ENCODE measurements at regions not wholly inside any gene's neighbourhood (a gene's known extent, or its start where the extent isn't known, plus 50 kb on each side); places are given as distances from the start of the nearest gene placed in this dataset.
"Not testable (repeated sequence)": the region's sequence is repeated elsewhere in the genome, so short reads cannot be mapped to it uniquely, and the experiment has no call there.

DNA sequence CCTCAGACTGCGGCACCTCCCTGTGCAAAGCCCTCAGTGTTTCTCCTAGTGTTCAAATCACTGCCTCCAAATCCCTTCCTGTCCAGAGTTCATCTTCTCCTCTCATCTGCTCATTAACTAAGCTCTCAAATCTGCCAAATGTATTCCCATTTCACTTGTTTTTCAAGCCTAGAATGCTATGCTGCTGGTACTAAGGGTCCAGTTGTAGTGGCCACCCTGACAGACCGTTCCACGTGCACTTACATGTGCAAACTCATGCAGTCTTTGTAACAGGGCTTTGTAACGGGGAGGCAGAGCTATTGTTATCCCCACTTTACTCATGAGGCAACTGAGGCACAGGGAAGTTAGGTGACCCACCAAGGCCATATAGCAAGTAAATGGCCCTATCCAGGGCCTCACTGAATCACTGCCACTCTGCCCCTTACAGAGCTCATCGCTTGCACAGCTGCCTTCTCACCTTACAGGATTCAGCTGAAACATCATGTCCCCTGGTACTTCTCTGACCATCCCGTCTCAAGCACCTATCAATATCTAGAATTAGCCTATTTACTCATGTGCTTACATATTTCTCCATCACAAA lies 153.0 kb upstream of the PDE1C start:
- DNase-seq (ENCODE audit: low read depth), result no peak

DNA sequence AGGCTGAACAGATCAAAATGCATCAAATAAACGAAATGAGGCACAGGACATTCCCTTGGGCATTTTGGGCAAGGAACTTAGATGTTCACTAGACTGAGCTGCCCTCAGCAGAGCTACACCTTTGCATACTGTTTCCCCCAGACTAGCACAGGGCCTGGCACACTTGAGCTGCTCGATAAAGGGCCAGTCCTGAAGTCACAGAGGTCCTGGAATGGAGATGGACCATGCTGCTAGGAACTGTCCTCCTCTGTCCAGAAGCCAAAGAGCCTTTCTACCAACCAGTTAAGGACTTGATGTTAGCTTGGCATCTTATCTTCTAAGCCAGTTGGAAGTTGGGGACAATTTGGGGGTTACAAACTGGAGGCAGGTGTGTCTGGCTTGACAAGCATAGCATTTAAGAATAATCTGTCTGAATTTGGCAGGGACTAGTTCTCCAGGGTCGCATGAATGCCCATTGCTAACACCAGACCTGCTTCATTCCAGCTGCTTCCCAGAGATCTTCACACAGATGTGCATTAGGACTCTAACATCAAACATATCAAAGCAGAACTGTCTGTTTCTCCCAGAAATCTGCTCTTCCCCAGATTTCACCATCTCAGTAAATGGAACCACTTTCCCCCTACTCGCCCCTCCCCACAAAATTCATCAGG lies 152.2 kb upstream of the PDE1C start:
- no peak for DNase-seq (ENCODE audit: low read depth)

DNA sequence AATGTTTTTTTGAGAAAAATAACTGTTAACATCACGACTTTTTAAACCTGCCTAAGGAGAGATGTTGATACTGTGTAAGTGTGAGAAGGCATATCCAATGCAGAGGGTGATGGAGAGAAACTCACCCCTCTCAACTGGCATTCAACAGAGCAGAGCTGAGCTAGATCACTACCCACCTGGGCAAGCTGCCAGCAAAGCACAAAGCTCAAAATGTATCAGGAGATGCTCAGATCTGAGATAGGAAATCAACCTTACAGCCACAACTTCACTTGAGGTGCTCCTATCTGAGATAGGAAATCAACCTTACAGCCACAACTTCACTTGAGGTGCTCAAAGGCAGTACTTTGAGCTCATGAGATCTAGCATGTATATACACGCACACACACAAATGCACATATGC lies 151.5 kb upstream of the PDE1C start:
- no peak for DNase-seq (ENCODE audit: low read depth)

DNA sequence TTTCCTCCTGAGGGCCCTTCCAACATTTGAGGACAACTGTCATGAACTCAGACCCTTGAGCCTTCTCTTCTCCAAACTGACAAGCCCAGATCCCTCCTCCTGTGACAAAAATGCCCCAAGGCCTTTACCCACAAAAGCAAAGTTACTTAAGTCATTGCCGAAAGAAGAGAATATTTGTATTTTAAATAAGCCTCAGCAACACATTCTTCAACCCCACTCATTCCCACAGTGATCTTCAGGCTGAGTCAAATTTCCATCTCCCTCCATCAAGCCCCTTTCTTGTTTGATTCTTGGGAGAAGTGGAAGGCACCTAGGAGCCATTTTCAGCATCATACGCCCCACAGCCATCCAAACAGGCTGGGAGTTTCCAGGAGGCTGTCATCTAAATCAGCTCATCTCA lies 150.8 kb upstream of the PDE1C start:
- no peak for DNase-seq (ENCODE audit: low read depth)

DNA sequence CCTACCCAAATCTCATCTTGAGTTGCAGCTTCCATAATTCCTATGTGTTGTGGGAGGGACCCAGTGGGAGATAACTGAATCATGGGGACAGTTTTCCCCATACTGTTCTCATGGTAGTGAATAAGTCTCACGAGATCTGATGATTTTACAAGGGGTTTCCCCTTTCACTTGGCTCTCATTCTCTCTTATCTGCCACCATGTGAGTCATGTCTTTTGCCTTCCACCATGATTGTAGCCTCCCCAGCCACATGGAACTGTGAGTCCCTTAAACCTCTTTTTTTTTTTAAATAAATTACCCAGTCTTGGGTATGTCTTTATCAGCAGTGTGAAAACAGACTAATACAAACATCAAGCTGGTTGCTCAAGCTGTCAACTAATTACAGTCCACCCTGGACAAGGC lies 149.6 kb upstream of the PDE1C start:
- DNase-seq (ENCODE audit: low read depth), result not testable (repeated sequence)

DNA sequence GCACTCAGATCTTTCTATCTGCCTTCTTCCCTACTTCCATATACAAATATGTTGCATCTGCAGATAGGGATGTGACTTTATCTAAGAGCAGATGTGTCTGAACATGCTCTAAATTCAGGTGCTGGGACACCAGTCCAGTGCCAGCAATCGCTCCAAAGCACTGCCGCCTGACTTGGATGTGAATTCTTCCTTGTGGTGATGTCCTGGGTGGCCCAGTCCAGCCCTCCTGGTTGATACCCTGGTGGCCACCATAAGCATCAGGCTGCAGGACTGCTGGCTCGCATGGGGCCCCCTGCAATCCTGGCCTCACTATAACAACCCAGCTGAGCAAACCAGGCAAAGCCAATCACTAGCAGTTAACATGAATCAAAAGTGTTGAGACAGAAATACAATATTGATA lies 149.2 kb upstream of the PDE1C start:
- DNase-seq (ENCODE audit: low read depth), result no peak

DNA sequence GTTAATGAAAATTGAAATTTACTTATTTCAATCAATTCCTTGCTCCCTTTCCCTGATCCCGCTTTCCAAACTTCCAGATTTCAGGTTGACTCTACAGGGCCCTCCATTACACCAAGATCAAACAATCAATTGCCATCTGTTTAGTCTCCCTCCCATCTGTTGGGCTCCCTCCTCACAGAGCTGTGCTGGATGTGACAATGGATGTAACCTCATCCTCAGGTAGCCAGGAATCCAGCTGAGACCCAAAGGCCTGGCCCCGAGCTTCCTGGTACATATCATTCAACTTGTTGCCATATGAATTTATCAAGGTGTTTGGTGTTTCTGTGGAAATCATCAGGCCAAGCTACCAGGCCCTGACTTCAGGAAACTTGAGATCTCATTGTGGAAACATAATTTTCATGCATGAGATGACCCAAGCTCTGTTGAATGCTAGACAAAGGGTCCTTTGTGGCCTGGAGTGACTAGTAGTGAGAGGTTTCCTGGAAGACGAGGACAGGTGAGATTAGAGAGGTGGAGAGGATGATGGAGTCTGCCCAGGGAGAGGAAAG lies 148.6 kb upstream of the PDE1C start:
- no peak for DNase-seq (ENCODE audit: low read depth)

DNA sequence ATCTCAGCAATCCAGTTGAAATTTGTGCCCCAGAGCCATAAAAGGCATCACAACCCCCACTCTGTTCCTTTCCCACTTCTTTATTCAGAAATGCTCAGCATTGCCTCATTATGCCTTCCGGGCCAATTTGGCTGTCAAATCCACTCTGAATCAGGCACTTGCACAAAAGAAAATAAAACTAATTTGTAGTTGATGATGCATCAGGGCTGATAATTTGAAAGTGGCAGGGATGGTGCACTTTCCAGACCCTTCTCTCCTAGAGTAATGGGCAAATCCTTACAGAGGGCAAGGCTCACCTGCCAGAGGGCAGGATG lies 147.9 kb upstream of the PDE1C start:
- DNase-seq (ENCODE audit: low read depth), result no peak

DNA sequence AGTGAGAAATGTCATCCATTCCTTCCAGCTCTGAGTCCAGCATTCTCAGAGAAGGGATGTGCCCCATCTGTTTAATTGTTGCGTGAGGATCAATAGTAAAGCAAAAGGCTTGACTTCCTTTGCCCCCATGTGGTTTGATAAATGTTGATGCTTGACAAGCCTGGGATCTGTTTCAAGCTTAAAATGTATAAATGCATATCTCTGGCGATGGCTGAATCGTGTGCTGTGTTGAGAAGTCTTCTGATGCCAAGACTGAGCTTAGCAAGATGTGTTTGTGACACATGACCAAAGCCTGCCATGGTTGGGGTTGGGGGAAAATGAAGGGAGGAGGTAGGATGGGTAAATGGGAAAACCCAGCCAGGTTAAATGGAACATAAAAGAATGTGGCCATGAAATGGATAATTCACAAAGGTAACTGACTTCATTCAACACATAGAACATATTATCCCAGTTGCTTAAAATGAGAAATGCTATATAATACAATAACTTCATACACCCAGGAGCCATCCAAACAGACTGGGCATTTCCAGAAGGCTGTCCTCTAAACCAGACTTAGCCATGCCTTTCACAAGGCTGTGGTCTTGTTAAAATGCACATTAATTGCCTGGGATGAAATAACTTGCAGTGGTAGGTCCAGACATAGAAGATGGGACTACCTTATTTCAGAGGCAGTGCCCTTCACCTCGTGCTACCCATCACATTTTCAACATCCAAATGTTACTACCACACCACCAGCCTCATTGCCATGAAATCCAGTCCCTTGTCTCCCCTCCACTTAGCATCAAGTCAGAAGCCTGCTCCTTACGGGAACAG lies 147.3 kb upstream of the PDE1C start:
- no peak for DNase-seq (ENCODE audit: low read depth)

DNA sequence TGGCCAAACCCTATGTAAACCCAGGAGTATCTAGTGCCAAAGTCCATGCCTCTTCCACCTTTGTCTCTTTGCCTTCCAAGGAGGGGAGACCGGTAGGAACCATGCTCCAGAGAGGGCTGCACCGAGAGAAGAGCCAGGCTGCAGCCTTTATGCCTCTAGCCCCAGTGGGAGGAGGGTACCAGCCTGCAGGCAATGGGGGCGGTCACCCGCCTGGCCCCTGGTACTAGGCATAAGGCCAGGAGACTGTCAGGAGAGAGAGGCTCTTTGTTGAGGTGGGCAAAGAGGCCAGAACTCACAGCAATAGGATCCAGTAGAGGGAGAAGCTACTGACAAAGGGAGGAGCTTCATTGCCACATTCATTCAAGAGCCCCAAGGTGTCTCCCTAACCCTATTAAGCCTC lies 146.6 kb upstream of the PDE1C start:
- no peak for DNase-seq (ENCODE audit: low read depth)

DNA sequence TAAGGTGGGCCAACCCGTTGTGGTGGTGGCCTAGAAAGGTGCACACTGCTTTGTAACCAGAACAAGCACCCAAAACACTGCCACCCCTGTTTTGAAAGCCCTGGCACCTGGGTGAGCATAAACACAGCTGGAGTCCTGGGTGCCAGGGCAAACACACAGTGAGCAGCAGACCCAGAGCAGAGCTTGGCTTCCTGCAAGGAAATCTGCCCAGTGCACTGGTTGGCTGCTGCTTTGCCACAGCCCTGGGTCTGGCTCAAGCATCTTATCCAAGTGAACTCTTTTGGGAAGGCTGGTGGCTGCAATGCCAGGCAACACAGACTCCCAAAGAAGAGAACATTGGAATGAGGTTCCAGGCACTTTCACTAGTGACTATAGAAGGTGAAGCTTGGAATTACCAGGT lies 145.5 kb upstream of the PDE1C start:
- no peak for DNase-seq (ENCODE audit: low read depth)

DNA sequence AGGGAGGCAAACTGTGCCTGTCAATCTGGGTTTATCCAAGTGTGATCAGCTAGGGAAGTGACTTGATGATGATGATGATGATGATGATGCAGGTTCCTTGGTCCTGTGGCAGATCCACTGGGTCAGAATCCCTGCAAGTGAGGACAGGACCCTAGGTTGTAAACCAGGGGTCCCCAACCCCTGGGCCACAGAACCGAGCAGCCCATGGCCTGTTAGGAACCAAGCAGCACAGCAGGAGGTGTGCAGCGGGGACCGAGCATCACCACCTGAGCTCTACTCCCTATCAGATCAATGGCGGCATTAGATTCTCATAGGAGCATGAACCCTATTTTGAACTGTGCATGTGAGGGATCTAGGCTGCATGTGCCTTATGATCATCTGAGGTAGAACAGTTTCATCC lies 144.7 kb upstream of the PDE1C start:
- DNase-seq (ENCODE audit: low read depth), result no peak

DNA sequence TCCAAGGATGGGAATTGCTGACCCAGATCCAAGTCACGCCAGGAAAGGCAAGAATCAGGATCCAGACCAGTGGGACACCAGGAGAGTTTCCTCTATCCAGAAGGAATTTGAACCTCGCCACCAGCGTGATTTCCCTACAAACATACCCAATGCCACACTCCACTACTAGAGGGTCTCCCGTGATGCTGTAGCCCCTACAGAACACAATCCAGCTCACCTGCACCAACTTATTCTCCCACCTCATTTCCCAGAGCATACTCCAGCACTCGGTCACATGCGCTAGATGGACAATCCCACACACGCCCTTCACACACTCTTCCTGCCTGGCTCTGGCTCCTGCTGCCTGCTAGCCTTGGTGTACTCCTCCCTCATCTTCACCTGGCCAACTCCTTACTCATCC lies 142.1 kb upstream of the PDE1C start:
- no peak for DNase-seq (ENCODE audit: low read depth)

DNA sequence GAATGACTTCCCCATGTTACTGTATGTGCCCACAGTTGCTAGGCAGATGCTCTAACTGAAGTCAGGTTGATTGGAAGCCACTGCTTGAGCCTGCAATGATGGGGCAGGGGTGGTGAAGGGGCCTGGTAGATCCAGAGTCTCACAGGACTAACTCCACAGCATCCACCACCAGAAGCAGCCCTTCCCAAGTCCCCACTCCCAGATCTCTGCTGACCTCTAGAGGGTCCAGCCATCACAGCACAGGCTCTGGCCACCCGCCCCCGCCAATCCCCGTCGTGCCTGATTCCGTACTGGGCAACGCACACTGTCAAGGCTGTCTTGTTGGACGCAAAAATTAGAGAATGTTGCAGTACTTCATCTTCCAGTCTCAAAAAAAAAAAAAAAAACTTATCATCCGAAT lies 136.8 kb upstream of the PDE1C start:
- DNase-seq (ENCODE audit: low read depth), result peak; percentile 2

DNA sequence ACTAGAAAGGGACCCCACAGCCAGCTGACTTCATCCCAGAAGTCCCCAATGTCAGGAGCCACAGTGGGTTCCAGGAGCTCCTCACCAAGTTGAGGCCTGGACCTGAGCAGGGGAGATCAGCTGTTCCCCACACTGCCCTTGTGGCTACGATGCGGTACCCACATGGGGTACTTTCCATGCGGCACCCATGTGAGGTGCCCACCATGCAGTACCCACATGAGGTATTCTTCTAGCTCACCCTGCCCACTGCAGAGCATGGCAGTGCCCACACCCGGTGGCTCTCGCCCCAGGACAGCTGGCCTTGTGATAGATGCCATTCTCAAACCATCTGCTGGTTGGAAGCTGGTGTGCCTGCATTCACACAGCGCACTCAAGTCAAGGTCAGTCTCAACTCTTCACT lies 136.3 kb upstream of the PDE1C start:
- DNase-seq (ENCODE audit: low read depth), result no peak

DNA sequence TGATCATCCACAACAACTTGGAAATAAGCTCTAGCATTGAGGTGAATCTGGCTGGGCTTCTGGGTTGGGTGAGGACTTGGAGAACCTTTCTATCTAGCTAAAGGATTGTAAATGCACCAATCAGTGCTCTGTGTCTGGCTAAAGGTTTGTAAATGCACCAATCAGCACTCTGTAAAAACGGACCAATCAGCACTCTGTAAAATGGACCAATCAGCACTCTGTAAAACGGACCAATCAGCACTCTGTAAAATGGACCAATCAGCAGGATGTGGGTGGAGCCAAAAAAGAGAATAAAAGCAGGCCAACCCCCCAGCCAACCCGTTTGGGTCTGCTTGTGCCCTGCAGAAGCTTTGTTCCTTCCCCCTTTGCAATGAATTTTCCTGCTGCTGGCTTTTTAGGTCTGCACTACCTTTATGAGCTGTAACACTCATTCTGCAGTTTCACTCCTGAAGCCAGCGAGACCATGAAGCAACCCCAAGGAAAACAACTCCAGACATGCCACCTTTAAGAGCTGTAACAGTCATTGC lies 135.2 kb upstream of the PDE1C start:
- DNase-seq (ENCODE audit: low read depth), result not testable (repeated sequence)

DNA sequence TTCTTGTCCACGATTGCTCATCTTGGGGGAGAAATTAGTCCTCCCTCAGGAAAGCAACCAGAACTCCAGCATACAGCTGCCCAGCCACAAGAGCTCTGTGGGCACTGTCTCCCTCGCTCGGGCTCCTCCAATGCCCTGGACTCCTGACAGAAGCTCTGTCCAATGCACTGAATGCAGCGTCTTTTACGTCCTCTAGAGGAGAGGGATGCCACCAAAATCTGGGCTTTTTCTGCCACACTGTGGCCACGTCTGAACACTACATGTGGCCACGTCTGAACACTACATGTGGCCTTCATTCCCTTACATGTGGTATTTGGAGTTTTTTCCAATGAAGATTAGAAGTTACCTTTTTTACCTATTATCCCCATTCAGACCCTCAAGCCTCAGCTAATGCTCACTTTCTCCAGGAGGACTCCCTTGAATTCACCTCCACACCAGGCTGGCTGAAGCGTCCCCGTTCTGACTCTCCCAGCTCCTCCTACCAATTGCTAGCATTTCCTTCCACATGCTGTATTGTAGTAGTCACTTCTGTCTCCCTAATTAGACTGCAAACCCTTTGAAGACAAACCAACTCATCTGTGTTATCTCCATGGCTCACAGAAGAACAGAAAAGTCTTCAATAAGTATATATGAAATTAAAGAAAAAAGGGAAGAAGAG lies 134.3 kb upstream of the PDE1C start:
- peak; percentile 72 for DNase-seq (ENCODE audit: low read depth)

DNA sequence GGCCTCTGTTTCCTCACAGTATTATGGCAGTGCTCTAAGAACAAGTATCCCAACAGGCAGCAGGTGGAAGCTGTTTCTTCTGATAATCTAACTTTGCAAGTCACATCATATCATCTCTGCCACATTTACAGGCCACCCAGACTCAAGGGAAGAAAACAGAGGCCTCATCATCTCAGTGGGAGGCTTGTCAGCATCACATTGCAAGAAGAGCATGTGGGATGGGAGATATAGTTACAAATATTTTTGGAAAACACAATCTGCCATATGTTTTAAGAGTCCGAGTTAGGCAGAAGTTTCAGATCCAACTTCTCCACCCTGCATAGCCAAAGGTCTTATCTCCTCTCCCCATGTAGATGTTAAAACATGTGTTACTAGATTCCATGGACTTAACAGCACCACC lies 130.4 kb upstream of the PDE1C start:
- no peak for DNase-seq (ENCODE audit: low read depth)

DNA sequence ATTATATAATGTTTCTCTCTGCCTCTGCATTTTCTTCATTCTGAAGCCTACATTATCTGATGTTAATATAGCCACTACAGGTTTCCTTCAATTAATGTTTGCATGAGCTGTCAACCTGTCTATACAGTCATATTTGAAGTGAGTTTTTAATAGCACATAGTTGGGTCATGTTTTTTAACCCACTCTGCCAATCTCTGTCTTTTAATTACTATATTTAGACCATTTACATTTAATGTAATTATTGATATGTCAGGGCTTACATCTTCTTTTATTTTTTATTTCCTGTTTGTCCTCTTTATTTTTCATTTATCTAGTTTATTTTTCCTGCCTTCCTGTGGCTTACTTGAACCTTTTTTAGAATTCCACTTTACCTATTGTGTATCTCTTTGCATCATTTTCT lies 124.3 kb upstream of the PDE1C start:
- DNase-seq (ENCODE audit: low read depth), result no peak

DNA sequence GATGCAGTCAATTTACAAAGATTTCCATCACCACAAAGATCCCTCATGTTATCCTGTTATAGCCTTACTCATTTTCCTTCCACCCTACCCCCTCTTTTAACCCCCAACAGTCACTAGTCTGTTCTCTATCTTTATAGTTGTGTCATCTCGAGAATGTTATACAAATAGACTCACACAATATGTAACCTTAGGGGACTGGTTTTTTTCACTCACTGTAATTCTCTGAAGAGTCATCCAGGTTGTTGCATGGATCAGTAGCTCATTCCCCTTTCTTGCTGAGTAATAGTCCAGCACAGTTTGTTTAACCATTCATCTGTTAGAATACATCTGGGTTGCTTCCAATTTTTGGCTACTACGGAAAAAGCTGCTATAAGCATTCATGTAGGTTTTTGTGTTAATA lies 121.1 kb upstream of the PDE1C start:
- DNase-seq (ENCODE audit: low read depth), result no peak

DNA sequence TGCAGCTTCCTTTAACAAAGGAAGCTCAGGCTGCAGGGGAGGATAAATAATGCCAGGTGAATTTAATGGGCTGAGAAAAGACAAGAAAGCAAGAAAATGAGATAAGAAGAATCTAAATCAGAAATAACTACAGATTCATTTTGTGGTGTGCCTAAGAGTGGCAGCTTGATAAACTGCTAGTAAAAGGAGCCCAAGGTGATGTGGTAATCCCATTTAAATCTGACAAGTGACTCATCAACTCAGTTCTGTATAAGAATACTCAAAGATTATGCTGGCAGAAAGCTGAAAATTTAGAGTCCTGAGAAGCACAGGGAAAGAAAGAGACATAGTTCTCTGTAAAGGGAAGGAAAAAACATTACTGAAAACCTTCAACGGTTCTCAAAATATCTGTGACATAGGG lies 109.4 kb upstream of the PDE1C start:
- peak; percentile 38 for DNase-seq (ENCODE audit: low read depth)

DNA sequence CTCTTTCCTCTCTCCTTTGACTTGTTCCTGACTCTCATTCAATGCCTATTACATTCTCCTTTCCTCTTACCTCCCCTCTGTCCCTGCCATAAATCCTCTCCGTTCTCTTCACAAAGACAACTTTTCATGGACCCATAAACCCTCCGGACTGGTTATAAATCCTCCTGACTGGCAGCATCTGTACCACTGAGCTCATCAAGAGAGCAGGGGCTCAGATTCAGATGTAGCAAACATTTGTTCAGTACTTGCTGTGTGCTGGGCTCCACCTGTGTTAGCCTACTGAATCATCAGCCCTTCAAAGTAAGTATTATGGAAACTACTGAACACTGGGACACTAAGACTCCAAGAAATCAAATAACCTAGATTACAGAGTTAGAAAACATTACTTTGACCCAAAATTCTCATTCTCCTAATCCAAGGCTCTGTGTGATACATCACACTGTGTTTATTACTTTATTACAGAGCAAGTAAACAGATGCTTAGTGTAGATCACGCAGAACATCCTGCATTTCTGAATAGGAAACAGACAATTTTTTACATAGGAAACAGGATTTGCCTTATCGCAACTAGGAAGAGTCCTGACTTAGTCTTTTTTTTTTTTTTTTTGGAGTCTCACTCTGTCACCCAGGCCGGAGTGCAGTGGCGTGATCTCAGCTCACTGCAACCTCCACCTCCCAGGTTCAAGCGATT lies 108.6 kb upstream of the PDE1C start:
- DNase-seq (ENCODE audit: low read depth), result no peak

Data from iris pigment epithelial cell (primary cell).